ENCODE measurements at regions not wholly inside any gene's neighbourhood (a gene's known extent, or its start where the extent isn't known, plus 50 kb on each side); places are given as distances from the start of the nearest gene placed in this dataset.

DNA sequence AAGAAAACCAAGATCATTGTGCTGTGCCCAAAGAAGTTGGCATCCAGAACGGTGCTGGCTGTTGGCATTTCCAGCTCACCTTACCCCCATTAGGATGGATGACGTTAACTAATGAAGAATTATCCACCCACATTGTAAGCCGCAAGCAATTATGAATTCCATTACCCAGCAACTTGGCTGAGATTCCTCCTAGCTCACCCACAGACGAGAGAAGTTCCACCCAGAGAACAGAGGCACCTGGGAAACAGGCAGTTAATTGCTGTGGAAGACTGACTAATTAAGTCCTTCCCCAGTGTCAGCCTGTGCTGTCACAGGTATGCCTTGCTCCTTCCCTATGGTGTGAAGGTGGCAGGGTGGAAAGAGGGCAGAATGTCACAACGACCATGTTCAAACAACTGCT lies 456.2 kb upstream of the CDH5 start:
- Mint-ChIP-seq H3K27ac (no peak overlapping the region), H3K4me3 (no peak overlapping the region), H3K27me3 (no peaks in the 10 kb centered on the region), H3K4me1 (no peaks in the 10 kb centered on the region), H3K9me3 (ENCODE audit: insufficient read depth) (peaks cover 6% of the 10 kb centered on the region)
- no peak overlapping the region for H3K4me2 ChIP-seq (replicated peaks; ENCODE audit: low read depth, low read length, poor library complexity, severe bottlenecking)
- ChIA-PET CTCF (no interaction called here), POLR2A (no interaction called here)
- no peak for DNase-seq
- no peak overlapping the region for H3K9ac ChIP-seq (ENCODE audit: low read length)
- no peak for ATAC-seq (ENCODE audit: low read depth)
- no peaks in the 10 kb centered on the region for H3K9me3 ChIP-seq (ENCODE audit: control extremely low read depth in 1 of 3, control insufficient read depth in 2 of 3, insufficient read depth in 1 of 3, low read length in 2 of 3)
- 76% methylated on average over 2 of the region's 5 CpGs for WGBS (ENCODE audit: insufficient coverage)
- TF ChIP-seq EZH2 (IDR thresholded peaks at IDR 0.05; ENCODE audit: borderline replicate concordance, insufficient read depth, low read depth, low read length, poor library complexity, severe bottlenecking): no peak
- TF ChIP-seq, protein P1, sequence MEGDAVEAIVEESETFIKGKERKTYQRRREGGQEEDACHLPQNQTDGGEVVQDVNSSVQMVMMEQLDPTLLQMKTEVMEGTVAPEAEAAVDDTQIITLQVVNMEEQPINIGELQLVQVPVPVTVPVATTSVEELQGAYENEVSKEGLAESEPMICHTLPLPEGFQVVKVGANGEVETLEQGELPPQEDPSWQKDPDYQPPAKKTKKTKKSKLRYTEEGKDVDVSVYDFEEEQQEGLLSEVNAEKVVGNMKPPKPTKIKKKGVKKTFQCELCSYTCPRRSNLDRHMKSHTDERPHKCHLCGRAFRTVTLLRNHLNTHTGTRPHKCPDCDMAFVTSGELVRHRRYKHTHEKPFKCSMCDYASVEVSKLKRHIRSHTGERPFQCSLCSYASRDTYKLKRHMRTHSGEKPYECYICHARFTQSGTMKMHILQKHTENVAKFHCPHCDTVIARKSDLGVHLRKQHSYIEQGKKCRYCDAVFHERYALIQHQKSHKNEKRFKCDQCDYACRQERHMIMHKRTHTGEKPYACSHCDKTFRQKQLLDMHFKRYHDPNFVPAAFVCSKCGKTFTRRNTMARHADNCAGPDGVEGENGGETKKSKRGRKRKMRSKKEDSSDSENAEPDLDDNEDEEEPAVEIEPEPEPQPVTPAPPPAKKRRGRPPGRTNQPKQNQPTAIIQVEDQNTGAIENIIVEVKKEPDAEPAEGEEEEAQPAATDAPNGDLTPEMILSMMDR (IDR thresholded peaks at IDR 0.05): no peak
- H3K79me2 ChIP-seq (ENCODE audit: control insufficient read depth, insufficient read depth, low read length): no peaks in the 10 kb centered on the region
- H3K27me3 ChIP-seq (replicated peaks in 1 of 4; ENCODE audit: control extremely low read depth in 1 of 4, control insufficient read depth in 3 of 4, insufficient read depth in 4 of 4, low read length in 3 of 4): no peaks in the 10 kb centered on the region
- no peak overlapping the region for H3K4me3 ChIP-seq (ENCODE audit: control extremely low read depth in 1 of 5, extremely low read depth in 1 of 5, insufficient read depth in 1 of 5, low read depth in 2 of 5, low read length in 4 of 5)
- H3K27ac ChIP-seq (ENCODE audit: low read length in 2 of 2): no peak overlapping the region
- H2AFZ ChIP-seq (ENCODE audit: insufficient read depth, low read depth, low read length, poor library complexity, severe bottlenecking): no peak overlapping the region
- no peaks in the 10 kb centered on the region for H4K20me1 ChIP-seq (ENCODE audit: control insufficient read depth, insufficient read depth, low read length, poor library complexity, severe bottlenecking)
- intact Hi-C loops (cut with micrococcal nuclease): no loop called here
- no peaks in the 10 kb centered on the region for H3K36me3 ChIP-seq (replicated peaks in 1 of 2; ENCODE audit: control extremely low read depth in 1 of 2, control insufficient read depth in 1 of 2, extremely low read depth in 1 of 2, insufficient read depth in 2 of 2, low read length in 1 of 2)
- no peaks in the 10 kb centered on the region for H3K4me1 ChIP-seq (ENCODE audit: control insufficient read depth in 2 of 2, insufficient read depth in 2 of 2, low read length in 2 of 2)

- Histone ChIP-seq H3K9ac (ENCODE audit: low read length) (no peak overlapping the region), H2AFZ (ENCODE audit: insufficient read depth, low read depth, low read length, poor library complexity, severe bottlenecking) (no peak overlapping the region), H3K27ac (ENCODE audit: low read length in 2 of 2) (no peak overlapping the region), H3K79me2 (ENCODE audit: control insufficient read depth, insufficient read depth, low read length) (no peaks in the 10 kb centered on the region), H3K4me2 (replicated peaks; ENCODE audit: low read depth, low read length, poor library complexity, severe bottlenecking) (no peak overlapping the region), H3K9me3 (ENCODE audit: control extremely low read depth in 1 of 3, control insufficient read depth in 2 of 3, insufficient read depth in 1 of 3, low read length in 2 of 3) (no peaks in the 10 kb centered on the region), H3K27me3 (replicated peaks in 1 of 4; ENCODE audit: control extremely low read depth in 1 of 4, control insufficient read depth in 3 of 4, insufficient read depth in 4 of 4, low read length in 3 of 4) (no peaks in the 10 kb centered on the region), H4K20me1 (ENCODE audit: control insufficient read depth, insufficient read depth, low read length, poor library complexity, severe bottlenecking) (no peaks in the 10 kb centered on the region), H3K4me1 (ENCODE audit: control insufficient read depth in 2 of 2, insufficient read depth in 2 of 2, low read length in 2 of 2) (no peaks in the 10 kb centered on the region), H3K4me3 (ENCODE audit: control extremely low read depth in 1 of 5, extremely low read depth in 1 of 5, insufficient read depth in 1 of 5, low read depth in 2 of 5, low read length in 4 of 5) (no peak overlapping the region), H3K36me3 (replicated peaks in 1 of 2; ENCODE audit: control extremely low read depth in 1 of 2, control insufficient read depth in 1 of 2, extremely low read depth in 1 of 2, insufficient read depth in 2 of 2, low read length in 1 of 2) (no peaks in the 10 kb centered on the region)
- Mint-ChIP-seq H3K4me3 (no peak overlapping the region), H3K9me3 (ENCODE audit: insufficient read depth) (peaks cover 5% of the 10 kb centered on the region), H3K27ac (no peak overlapping the region), H3K4me1 (no peaks in the 10 kb centered on the region), H3K27me3 (no peaks in the 10 kb centered on the region)
- ChIA-PET POLR2A (no interaction called here), CTCF (no interaction called here)
- TF ChIP-seq, protein P1 (IDR thresholded peaks at IDR 0.05): no peak
- no peak for TF ChIP-seq EZH2 (IDR thresholded peaks at IDR 0.05; ENCODE audit: borderline replicate concordance, insufficient read depth, low read depth, low read length, poor library complexity, severe bottlenecking)
- DNase-seq (no peak), ATAC-seq (ENCODE audit: low read depth) (no peak)
- 30% methylated on average over 3 of the region's 7 CpGs for WGBS (ENCODE audit: insufficient coverage)
- intact Hi-C loops (cut with micrococcal nuclease): no loop called here
Observed at GRCh38 chr16:65909310-65910050, 457.0 kb upstream of the CDH5 start.
